ENCODE measurements at regions not wholly inside any gene's neighbourhood (a gene's known extent, or its start where the extent isn't known, plus 50 kb on each side); places are given as distances from the start of the nearest gene placed in this dataset.
A peak's percentile ranks its signal among the peaks of the same experiment; 100 is the strongest.

DNA sequence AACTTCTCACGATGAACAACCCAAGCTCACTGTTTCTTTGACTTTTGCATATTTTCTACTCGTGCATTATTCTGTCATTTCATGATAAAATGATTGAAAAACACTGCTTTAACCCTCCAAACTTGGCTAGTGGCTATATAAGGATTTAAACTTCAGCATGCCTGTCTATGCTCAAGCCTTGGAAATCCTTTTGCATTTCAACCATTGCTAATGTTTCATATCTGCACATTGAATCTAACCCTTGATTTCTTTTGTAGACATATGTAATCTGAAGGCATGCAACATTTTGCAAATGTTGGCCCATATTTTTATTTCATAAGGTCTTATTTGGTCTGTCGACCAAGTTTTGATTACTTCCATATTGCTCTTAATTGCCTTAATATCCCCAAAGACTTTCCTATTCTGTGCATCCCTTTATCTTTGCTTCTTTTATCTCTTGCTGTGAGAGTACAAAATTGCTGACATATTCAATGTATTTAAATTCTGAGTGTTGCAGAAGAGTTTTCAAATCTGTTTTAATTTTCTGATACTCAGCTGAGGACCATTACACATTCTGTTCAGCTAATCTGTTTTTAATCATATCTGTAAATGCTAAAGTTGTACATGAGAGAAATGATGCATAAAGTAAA lies 403.7 kb upstream of the ZNF608 start:
- Mint-ChIP-seq H3K27me3 (no peaks in the 10 kb centered on the region), H3K4me1 (ENCODE audit: low read depth) (peaks cover 30% of the 10 kb centered on the region)
- TF ChIP-seq CTCF (IDR thresholded peaks at IDR 0.05; ENCODE audit: unreplicated experiment), result no peak

GRCh38 chr5:125151150-125151900 lies 404.9 kb upstream of the ZNF608 start:
- DNase-seq (ENCODE audit: low spot score, unreplicated experiment), result no peak
- no peak for TF ChIP-seq CTCF (IDR thresholded peaks at IDR 0.05; ENCODE audit: unreplicated experiment)
- H3K4me1 Mint-ChIP-seq (ENCODE audit: low read depth), result peaks cover 30% of the 10 kb centered on the region
- peak overlapping the region; percentile 74 for H3K27ac Mint-ChIP-seq
- H3K4me3 Mint-ChIP-seq (ENCODE audit: low read depth), result no peak overlapping the region
- H3K27me3 Mint-ChIP-seq, result no peaks in the 10 kb centered on the region
- no peaks in the 10 kb centered on the region for H3K36me3 Mint-ChIP-seq (ENCODE audit: insufficient read depth)
- H3K9me3 Mint-ChIP-seq (ENCODE audit: low read depth), result no peaks in the 10 kb centered on the region

More for the DNA sequence above, 403.7 kb upstream of the ZNF608 start:
- Mint-ChIP-seq H3K4me3 (ENCODE audit: low read depth) (no peak overlapping the region), H3K36me3 (ENCODE audit: insufficient read depth) (no peaks in the 10 kb centered on the region), H3K9me3 (ENCODE audit: low read depth) (no peaks in the 10 kb centered on the region), H3K27ac (no peak overlapping the region)
- no peak for DNase-seq (ENCODE audit: low spot score, unreplicated experiment)

GRCh38 chr5:125152044-125152443 lies 405.6 kb upstream of the ZNF608 start:
- TF ChIP-seq CTCF (IDR thresholded peaks at IDR 0.05; ENCODE audit: unreplicated experiment), result no peak
- H3K27ac Mint-ChIP-seq, result peak overlapping the region; percentile 74
- no peaks in the 10 kb centered on the region for H3K36me3 Mint-ChIP-seq (ENCODE audit: insufficient read depth)
- H3K27me3 Mint-ChIP-seq, result no peaks in the 10 kb centered on the region
- peaks cover 30% of the 10 kb centered on the region for H3K4me1 Mint-ChIP-seq (ENCODE audit: low read depth)
- H3K9me3 Mint-ChIP-seq (ENCODE audit: low read depth), result no peaks in the 10 kb centered on the region
- no peak for DNase-seq (ENCODE audit: low spot score, unreplicated experiment)
- H3K4me3 Mint-ChIP-seq (ENCODE audit: low read depth), result no peak overlapping the region

- no peaks in the 10 kb centered on the region for H3K36me3 Mint-ChIP-seq (ENCODE audit: insufficient read depth)
- no peaks in the 10 kb centered on the region for H3K27me3 Mint-ChIP-seq
- peaks cover 32% of the 10 kb centered on the region for H3K4me1 Mint-ChIP-seq (ENCODE audit: low read depth)
- H3K9me3 Mint-ChIP-seq (ENCODE audit: low read depth), result no peaks in the 10 kb centered on the region
- H3K27ac Mint-ChIP-seq, result no peak overlapping the region
- DNase-seq (ENCODE audit: low spot score, unreplicated experiment), result no peak
- TF ChIP-seq CTCF (IDR thresholded peaks at IDR 0.05; ENCODE audit: unreplicated experiment), result no peak
- no peak overlapping the region for H3K4me3 Mint-ChIP-seq (ENCODE audit: low read depth)
These were observed 406.2 kb upstream of the ZNF608 start for GRCh38 chr5:125152461-125153189.

DNA sequence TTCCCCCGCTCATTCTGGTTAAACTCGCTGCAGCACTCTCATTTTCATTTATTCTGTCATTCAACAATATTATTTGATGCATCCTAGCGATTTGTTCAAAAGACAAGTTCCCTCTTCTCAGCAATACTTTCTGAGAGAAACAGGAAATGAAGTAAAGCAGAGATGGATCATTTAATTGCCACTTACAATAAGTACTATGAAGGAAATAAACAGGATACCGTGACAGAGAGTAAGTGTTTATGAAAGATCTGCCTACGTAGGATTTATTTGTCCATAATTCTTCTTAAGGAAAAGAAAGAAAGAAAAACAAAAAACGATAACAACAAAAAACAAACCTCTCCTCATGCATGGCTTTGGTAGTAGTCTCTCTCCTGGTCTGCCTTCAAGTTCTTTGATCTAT lies 406.8 kb upstream of the ZNF608 start:
- no peak for TF ChIP-seq CTCF (IDR thresholded peaks at IDR 0.05; ENCODE audit: unreplicated experiment)
- Mint-ChIP-seq H3K36me3 (ENCODE audit: insufficient read depth) (no peaks in the 10 kb centered on the region), H3K4me3 (ENCODE audit: low read depth) (no peak overlapping the region), H3K9me3 (ENCODE audit: low read depth) (no peaks in the 10 kb centered on the region), H3K27me3 (no peaks in the 10 kb centered on the region), H3K4me1 (ENCODE audit: low read depth) (peaks cover 32% of the 10 kb centered on the region), H3K27ac (no peak overlapping the region)
- DNase-seq (ENCODE audit: low spot score, unreplicated experiment), result no peak
